Activated naive CD8-positive, alpha-beta T cell (primary cell): ENCODE measurements at regions not wholly inside any gene's neighbourhood (a gene's known extent, or its start where the extent isn't known, plus 50 kb on each side); places are given as distances from the start of the nearest gene placed in this dataset.
"Not testable (repeated sequence)": the region's sequence is repeated elsewhere in the genome, so short reads cannot be mapped to it uniquely, and the experiment has no call there.

Experiments
- H3K27ac Mint-ChIP-seq: one replicate; pipeline ENCODE4 v1.8.0; 2021; ENCODE audit warnings: mixed read lengths
- H3K27me3 Mint-ChIP-seq: one replicate; pipeline ENCODE4 v1.8.0; 2021; ENCODE audit warnings: mixed read lengths
- H3K36me3 Mint-ChIP-seq: one replicate; pipeline ENCODE4 v1.8.0; 2021; ENCODE audit warnings: mixed read lengths
- H3K4me1 Mint-ChIP-seq: one replicate; pipeline ENCODE4 v1.8.0; 2021; ENCODE audit warnings: low read depth, mixed read lengths
- H3K4me3 Mint-ChIP-seq: one replicate; pipeline ENCODE4 v1.8.0; 2021; ENCODE audit warnings: mild to moderate bottlenecking, mixed read lengths
- H3K9me3 Mint-ChIP-seq: one replicate; pipeline ENCODE4 v1.8.0; 2021; ENCODE audit warnings: low read depth, mixed read lengths

DNA sequence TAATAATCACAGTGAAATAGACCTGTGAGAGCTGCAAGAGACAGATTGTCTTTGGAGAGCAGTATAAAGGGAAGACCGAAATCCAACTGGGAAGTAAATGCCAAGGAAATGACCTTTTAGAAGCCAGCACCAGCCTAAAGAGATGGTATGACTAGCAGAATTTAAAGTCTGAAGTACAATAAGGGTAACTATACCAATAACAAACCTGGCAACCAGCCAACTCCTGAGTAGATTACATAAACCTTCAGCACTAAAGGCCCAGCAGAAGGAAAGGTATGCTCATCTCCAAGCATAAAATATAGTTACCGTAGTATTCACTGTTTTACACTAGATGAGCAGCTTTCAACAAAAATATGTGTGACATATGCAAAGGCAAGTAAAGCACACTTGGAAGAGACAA, 155.1 kb upstream of the SATB1 start:
- H3K4me1 Mint-ChIP-seq = peaks cover 8% of the 10 kb centered on the region
- peaks cover 13% of the 10 kb centered on the region for H3K36me3 Mint-ChIP-seq
- peaks cover 7% of the 10 kb centered on the region for H3K9me3 Mint-ChIP-seq
- H3K4me3 Mint-ChIP-seq = no peak overlapping the region
- H3K27me3 Mint-ChIP-seq = no peaks in the 10 kb centered on the region
- H3K27ac Mint-ChIP-seq = no peak overlapping the region

DNA sequence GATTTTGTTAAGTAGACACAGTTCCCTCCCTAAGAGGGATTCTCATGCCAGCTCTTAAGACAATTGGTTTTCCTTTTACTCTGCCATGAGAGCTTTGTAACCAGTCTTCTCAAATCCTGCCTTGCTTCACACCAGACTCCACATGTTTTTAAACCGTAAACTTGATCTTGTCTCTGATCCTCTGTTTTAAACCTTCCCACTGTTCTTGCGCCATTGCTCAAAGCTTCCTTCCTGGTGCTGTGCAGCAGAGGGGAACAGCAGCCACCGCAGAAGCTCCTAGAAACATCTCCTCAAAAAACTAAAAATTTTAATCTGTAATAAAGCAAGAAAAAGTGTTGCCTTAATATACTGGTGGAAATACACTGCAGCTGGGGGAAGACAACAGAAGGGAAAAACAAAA, 154.5 kb upstream of the SATB1 start:
- Mint-ChIP-seq H3K4me1 (peaks cover 4% of the 10 kb centered on the region), H3K27ac (no peak overlapping the region), H3K4me3 (no peak overlapping the region), H3K27me3 (no peaks in the 10 kb centered on the region), H3K36me3 (peaks cover 13% of the 10 kb centered on the region), H3K9me3 (peaks cover 7% of the 10 kb centered on the region)

DNA sequence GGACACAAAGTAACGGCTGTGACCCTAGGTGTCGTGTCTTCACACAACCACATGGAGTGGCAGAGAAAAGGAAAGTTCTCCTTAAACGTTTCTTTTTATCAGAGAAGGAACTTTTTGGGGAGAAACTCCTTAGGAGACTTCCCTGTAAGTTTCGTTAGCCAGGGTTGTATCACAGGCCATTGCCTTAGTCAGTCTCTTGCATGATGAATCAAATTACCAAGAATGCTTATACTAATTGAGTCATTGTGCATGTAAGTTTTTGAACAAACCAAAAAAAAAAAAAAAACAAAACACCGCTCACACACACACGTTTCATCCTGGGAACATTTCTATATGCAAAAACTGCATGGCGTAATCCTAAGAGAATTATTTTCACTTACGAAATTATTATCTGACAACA, 150.4 kb upstream of the SATB1 start:
- H3K36me3 Mint-ChIP-seq = peaks cover 12% of the 10 kb centered on the region
- H3K27me3 Mint-ChIP-seq = no peaks in the 10 kb centered on the region
- H3K9me3 Mint-ChIP-seq = no peaks in the 10 kb centered on the region
- H3K27ac Mint-ChIP-seq = no peak overlapping the region
- H3K4me1 Mint-ChIP-seq = peaks cover 11% of the 10 kb centered on the region
- no peak overlapping the region for H3K4me3 Mint-ChIP-seq

DNA sequence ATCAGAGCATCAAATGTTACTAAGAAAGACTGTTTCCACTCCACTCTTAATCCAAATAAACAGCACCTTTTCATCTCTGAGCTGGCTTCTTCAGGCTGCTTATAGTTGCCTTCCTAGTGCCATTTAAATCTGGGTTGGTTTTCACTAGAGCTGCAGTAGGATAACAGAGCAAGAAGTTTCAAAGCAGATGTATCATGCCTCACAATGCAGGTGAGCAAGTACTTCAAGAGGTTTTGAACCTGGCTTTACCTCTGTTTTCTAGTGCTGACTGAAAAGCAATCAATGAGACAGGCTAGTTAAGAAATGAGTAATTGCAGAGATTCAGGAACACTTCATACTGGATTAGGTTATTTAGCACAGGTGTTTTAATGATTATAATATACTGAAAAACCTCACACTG, 147.7 kb upstream of the SATB1 start:
- peaks cover 11% of the 10 kb centered on the region for H3K9me3 Mint-ChIP-seq
- H3K27me3 Mint-ChIP-seq = no peaks in the 10 kb centered on the region

DNA sequence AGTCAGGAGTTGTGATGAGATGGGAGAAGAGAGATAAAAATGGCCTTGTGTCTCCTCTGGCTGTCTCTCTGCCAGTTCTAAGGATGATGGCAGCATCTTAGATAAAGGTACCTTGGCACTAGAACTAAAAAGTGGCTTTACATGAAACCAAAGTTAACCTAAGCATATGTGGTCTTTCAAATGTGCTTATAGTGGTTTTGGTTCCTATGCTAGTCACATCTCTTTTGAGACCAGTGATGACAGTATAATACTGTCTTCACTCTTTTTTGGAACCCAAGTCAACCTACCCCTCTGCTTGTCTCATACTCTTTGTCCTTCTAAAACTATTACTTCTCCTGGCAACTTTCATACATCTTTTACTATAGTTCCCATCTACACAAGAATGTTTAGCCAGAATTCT, 142.2 kb upstream of the SATB1 start:
- peaks cover 15% of the 10 kb centered on the region for H3K9me3 Mint-ChIP-seq
- H3K27ac Mint-ChIP-seq = no peak overlapping the region
- peaks cover 10% of the 10 kb centered on the region for H3K36me3 Mint-ChIP-seq
- H3K27me3 Mint-ChIP-seq = no peaks in the 10 kb centered on the region
- peaks cover 27% of the 10 kb centered on the region for H3K4me1 Mint-ChIP-seq
- H3K4me3 Mint-ChIP-seq = no peak overlapping the region

More for the DNA sequence above, 147.7 kb upstream of the SATB1 start:
- H3K36me3 Mint-ChIP-seq = peaks cover 16% of the 10 kb centered on the region
- H3K4me3 Mint-ChIP-seq = no peak overlapping the region
- no peak overlapping the region for H3K27ac Mint-ChIP-seq
- peaks cover 10% of the 10 kb centered on the region for H3K4me1 Mint-ChIP-seq

DNA sequence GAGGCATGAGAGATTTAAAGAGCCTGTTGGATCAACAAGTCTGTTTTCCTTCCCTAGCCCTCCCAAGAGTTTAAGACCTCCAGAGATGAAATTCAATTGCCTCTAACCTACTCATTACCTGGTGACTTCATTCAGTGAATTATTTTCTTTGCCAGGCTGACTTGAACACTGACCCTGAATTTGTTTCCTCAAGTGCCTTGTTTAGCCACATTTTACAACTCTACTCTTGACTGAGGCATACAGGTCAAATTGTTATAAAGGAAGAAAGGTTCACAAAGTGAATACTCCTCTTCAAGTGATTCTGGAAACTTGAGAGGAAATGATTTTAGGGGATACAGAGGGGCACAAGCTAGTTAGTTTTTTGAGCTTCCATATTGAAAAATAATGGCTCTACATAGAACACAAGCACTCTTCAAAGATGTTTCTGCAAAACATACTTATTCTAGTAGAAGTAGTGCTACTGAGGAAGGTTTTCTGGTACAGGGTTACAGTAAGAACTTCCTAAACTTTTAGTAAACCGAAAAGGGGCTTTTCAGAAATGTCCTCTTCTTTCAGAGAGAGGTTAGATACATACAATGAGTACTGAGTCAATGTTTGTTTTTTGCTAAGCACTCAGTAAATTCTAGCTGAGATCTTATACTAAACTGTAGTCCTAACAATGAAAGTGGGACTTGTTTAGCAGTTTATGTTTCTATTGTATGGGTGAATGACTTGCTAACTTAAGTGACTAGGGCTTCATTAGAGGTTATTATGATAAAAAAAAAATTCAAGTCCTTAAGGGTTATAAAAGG, 137.4 kb upstream of the SATB1 start:
- Mint-ChIP-seq H3K27ac (no peak overlapping the region), H3K4me1 (peaks cover 61% of the 10 kb centered on the region), H3K36me3 (peaks cover 6% of the 10 kb centered on the region), H3K9me3 (peaks cover 4% of the 10 kb centered on the region), H3K4me3 (no peak overlapping the region), H3K27me3 (no peaks in the 10 kb centered on the region)

DNA sequence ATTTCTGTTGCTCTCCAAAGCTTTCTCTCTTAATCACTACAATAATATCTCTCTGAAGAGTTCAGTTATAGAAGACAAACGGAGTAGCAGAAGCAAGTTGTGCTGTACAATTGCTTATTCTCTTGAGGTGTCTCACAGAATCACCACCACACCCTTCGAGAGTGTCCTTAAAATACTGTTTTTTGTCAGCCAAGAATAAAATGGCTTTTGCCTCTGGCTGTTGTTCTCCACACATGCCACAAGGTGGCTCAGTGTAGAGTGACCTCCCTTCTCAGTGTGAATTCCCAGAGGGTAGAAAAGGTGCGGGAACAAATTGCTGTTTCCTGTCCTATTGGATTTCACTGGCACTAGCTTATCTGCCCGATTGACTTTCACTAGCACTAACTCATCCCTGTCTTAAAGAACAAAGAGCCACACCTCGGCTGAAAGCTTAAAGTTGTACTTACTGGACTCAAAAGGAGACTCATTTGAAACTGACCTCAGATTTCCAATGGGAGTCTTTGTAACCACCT, 134.2 kb upstream of the SATB1 start:
- peaks cover 6% of the 10 kb centered on the region for H3K36me3 Mint-ChIP-seq
- peaks cover 66% of the 10 kb centered on the region for H3K4me1 Mint-ChIP-seq

DNA sequence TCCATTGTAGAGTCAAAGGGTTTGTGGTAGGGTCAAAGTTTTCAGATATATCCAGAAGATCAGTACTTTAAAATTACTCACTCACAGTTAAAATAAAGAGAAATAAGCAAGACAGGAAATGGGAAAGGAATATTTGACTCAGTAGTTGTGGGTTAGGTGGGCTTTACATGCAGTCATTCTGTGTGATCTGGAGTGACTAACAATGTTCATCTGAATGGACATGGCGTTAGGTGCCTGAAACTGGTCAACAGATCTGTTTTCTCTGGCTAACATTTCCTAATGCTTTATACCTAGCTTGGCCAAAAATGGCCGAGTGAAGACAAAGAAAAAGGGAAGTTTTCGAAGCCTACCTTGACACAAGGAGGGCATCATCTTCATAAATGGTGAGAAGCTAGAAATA, 133.4 kb upstream of the SATB1 start:
- H3K4me1 Mint-ChIP-seq = peaks cover 66% of the 10 kb centered on the region
- H3K9me3 Mint-ChIP-seq = peaks cover 4% of the 10 kb centered on the region
- H3K4me3 Mint-ChIP-seq = peak overlapping the region; percentile 70
- peak overlapping the region; percentile 92 for H3K27ac Mint-ChIP-seq
- H3K27me3 Mint-ChIP-seq = no peaks in the 10 kb centered on the region
- peaks cover 6% of the 10 kb centered on the region for H3K36me3 Mint-ChIP-seq

More for the DNA sequence above, 134.2 kb upstream of the SATB1 start:
- Mint-ChIP-seq H3K27ac (peak overlapping the region; percentile 92), H3K4me3 (peak overlapping the region; percentile 70), H3K27me3 (no peaks in the 10 kb centered on the region), H3K9me3 (peaks cover 4% of the 10 kb centered on the region)

DNA sequence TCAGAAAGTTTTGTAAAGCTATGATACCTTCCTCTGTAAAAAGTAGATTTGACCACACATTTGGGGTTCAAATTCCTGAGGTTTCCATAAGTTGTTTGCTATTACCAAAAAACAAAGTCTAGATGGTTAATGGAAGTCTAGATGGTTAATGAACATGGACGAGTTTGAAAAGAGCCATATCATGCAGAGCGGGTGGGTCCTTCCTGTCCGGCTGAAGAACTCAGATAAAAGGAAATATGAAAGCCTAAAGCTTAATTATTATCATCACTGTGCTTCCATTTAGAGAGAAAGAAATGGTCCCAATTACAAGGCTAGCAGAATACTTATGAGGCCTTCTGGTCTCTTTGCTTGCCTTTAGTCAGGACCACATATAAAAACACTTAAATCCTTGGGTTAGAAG, 132.1 kb upstream of the SATB1 start:
- H3K4me3 Mint-ChIP-seq = no peak overlapping the region
- peaks cover 60% of the 10 kb centered on the region for H3K4me1 Mint-ChIP-seq
- H3K36me3 Mint-ChIP-seq = peaks cover 3% of the 10 kb centered on the region
- H3K27ac Mint-ChIP-seq = peak overlapping the region; percentile 96
- no peaks in the 10 kb centered on the region for H3K9me3 Mint-ChIP-seq
- no peaks in the 10 kb centered on the region for H3K27me3 Mint-ChIP-seq

DNA sequence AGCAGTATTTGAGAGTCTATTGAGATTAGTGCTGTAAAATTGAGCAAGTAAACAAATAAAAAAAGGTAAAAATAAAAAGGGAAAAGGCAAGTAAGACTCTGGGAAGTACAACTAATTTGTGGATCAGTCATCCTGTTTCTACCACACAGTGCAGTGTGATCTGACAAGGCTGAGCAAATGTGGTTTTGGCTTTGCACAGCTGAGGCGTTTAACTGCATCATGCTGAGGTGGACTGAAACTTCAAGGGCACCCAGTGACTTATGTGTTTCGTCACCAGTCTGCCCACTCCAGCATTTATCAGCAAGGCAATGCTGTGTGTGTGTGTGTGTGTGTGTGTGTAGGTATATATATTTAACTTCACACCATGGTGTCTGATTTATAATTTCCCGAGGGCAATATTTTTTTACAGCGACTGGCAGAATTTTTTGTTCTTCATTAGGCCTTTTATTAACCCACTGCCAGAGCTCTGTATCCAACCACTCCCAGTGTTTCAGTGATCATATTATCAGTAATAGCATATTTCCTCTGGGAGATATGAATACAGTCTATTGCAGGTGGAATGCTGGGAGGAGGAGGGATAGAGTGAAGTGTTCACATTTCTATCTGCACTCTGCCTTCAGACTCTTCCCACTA, 131.5 kb upstream of the SATB1 start:
- no peaks in the 10 kb centered on the region for H3K9me3 Mint-ChIP-seq
- peak overlapping the region; percentile 96 for H3K27ac Mint-ChIP-seq
- peak overlapping the region; percentile 11 for H3K4me3 Mint-ChIP-seq
- peaks cover 3% of the 10 kb centered on the region for H3K36me3 Mint-ChIP-seq
- no peaks in the 10 kb centered on the region for H3K27me3 Mint-ChIP-seq
- H3K4me1 Mint-ChIP-seq = peaks cover 59% of the 10 kb centered on the region

DNA sequence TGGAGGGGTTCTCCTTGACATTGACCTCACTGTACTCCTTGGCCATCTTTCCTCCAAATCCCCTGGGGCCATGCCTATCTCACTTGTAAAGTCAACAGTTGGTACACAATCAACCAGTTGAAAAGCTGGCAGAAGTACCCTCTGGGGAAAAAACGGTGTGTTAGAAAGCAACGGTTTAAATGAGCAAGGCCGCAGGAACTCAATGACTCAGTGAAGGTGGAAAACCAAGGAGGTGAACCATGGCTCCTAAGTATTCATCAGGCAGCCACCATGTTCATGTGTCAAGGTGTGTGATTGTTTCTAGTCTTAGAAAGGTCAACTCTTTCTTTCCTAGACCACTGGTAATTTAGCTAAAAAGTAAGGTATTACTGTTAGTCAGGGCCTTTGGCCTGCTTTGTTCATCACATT, 130.9 kb upstream of the SATB1 start:
- no peaks in the 10 kb centered on the region for H3K9me3 Mint-ChIP-seq
- H3K36me3 Mint-ChIP-seq = peaks cover 3% of the 10 kb centered on the region
- no peaks in the 10 kb centered on the region for H3K27me3 Mint-ChIP-seq
- H3K4me3 Mint-ChIP-seq = peak overlapping the region; percentile 8
- peak overlapping the region; percentile 96 for H3K27ac Mint-ChIP-seq
- H3K4me1 Mint-ChIP-seq = peaks cover 57% of the 10 kb centered on the region

DNA sequence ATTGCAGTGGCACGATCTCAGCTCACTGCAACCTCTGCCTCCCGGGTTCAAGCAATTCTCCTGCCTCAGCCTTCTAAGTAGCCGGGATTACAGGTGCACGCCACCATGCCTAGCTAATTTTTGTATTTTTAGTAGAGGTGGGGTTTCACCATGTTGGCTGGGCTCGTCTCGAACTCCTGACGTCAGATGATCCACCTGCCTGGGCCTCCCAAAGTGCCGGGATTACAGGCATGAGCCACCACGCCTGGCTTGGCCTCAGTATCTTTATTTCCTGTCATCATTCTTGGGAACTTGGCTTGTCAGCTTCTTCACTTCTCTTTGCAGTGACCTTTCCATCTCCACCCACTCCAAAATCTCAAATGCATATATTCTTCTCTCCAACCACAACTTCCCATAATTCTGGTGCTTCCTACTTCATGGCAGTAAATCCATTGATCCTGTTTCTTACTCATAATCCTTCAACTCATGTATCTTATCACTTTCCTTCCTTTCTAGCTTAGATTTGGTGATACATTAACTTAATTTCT, 127.5 kb upstream of the SATB1 start:
- H3K4me3 Mint-ChIP-seq = not testable (repeated sequence)

DNA sequence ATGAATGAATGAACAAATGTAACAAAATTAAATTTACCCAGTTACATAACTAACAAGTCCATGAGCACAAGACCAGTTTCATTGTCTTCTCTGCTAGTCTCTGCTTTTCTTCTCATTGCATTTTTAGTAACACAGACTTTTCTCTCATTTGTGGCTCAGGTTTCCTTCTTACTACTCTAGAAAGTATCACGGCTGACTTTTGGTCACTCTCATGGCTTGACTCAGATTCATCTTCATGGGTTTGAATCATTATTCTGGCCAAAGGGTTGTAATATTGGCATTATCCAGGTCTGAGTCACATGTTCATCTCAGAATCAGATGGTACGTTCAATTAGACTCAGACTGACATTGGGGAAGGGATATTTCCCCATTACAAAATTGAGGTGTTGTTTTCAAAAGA, 121.5 kb upstream of the SATB1 start:
- Mint-ChIP-seq H3K4me1 (no peaks in the 10 kb centered on the region), H3K9me3 (peaks cover 13% of the 10 kb centered on the region), H3K27ac (no peak overlapping the region), H3K4me3 (no peak overlapping the region), H3K36me3 (peaks cover 17% of the 10 kb centered on the region), H3K27me3 (no peaks in the 10 kb centered on the region)

More for the DNA sequence above, 127.5 kb upstream of the SATB1 start:
- H3K4me1 Mint-ChIP-seq = peaks cover 24% of the 10 kb centered on the region
- not testable (repeated sequence) for H3K27me3 Mint-ChIP-seq, H3K36me3 Mint-ChIP-seq, H3K27ac Mint-ChIP-seq
- peaks cover 10% of the 10 kb centered on the region for H3K9me3 Mint-ChIP-seq

DNA sequence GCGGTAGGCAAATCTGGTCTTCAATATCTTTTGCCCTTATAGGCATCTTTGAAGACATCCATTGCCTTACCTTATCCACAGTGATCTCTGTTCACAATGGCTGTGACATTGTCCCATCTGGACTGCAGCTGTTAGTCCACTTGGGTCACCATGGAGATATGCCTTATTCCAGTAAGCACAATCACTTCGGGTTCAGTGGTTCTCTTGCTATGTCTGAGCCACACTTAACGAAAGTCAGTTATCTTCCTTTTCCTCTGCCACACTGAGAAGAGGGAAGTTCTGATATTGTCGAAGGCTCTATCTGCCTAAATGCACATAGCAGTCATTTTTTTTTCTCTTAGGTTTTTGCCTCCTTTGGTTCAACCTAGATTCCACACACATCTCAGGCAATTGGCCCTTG, 119.0 kb upstream of the SATB1 start:
- H3K4me3 Mint-ChIP-seq = no peak overlapping the region
- no peaks in the 10 kb centered on the region for H3K4me1 Mint-ChIP-seq
- no peaks in the 10 kb centered on the region for H3K27me3 Mint-ChIP-seq
- peaks cover 17% of the 10 kb centered on the region for H3K36me3 Mint-ChIP-seq
- peaks cover 12% of the 10 kb centered on the region for H3K9me3 Mint-ChIP-seq
- no peak overlapping the region for H3K27ac Mint-ChIP-seq

DNA sequence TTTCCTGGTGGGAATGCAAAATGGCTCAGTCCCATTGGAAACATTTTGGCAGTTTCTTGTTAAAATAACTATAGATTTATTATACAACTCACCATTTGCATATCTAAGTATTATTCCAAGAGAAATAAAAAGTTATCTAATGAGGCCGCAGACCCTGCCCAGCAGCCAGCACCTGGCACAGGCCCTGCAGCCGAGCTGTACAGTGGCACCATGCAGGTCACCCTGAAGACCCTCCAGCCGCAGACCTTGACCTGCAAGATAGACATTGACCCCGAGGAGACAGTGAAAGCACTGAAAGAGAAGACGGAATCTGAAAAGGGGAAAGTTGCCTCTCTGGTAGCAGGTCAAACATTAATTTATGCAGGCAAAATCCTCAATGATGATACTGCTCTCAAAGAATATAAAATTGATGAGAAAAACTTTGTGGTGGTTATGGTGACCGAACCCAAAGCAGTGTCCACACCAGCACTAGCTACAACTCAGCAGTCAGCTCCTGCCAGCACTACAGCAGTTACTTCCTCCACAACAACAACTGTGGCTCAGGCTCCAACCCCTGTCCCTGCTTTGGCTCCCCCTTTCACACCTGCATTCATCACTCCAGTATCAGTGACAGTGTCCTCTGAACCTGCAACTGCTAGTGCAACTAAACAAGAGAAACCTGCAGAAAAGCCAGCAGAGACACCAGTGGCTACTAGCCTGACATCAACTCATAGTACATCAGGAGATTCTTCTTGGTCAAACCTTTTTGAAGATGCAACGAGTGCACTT, 113.5 kb upstream of the SATB1 start:
- H3K4me3 Mint-ChIP-seq = no peak overlapping the region
- no peaks in the 10 kb centered on the region for H3K9me3 Mint-ChIP-seq
- H3K27me3 Mint-ChIP-seq = no peaks in the 10 kb centered on the region
- no peaks in the 10 kb centered on the region for H3K4me1 Mint-ChIP-seq
- H3K36me3 Mint-ChIP-seq = peaks cover 9% of the 10 kb centered on the region
- H3K27ac Mint-ChIP-seq = no peak overlapping the region
